Activated CD8-positive, alpha-beta memory T cell treated with anti-CD3 and anti-CD28 coated beads for 4 hours (primary cell): ENCODE measurements at regions not wholly inside any gene's neighbourhood (a gene's known extent, or its start where the extent isn't known, plus 50 kb on each side); places are given as distances from the start of the nearest gene placed in this dataset.
"Not testable (repeated sequence)": the region's sequence is repeated elsewhere in the genome, so short reads cannot be mapped to it uniquely, and the experiment has no call there.

Experiments
- DNase-seq, 2 donors: peaks; one replicate each; pipeline ENCODE4 v3.0.0-alpha.2; 2020; ENCODE audit warnings: low read depth in 2 of 2

DNA sequence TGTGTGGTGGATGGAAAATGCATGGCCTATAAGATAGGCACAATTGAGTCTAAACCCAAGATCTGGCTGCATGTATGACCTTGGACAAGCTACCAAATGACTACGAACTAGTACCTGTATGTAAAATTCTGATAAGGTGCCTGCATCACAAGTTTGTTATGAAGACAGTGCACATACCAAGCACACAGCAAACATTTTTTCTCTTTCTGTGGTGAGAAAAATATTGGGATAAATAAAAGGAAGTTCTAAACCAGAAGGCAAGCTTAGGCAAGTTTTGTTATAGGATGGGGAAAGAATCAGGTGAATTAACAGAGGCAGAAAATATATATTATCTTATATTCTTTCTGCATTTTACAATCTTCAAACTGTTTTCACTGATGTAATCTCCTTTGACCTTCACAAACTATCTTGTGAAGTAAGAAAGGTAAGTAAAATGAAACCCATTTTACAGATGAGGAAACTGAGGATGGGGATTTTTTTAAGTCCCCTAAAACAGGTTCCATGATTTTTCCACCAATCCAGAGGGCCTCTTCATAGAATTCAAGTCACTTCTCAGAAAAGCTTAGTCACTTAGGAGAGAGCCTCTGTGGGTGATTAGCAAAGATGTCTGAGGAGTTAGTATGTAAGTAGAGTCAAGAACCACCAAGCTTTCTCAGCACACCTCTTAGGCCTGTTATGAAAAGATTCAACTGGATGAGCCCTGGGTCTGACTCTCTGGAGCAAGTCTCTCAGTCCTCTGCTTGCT is 132.0 kb upstream of the RAP1B start:
- no peak for DNase-seq

DNA sequence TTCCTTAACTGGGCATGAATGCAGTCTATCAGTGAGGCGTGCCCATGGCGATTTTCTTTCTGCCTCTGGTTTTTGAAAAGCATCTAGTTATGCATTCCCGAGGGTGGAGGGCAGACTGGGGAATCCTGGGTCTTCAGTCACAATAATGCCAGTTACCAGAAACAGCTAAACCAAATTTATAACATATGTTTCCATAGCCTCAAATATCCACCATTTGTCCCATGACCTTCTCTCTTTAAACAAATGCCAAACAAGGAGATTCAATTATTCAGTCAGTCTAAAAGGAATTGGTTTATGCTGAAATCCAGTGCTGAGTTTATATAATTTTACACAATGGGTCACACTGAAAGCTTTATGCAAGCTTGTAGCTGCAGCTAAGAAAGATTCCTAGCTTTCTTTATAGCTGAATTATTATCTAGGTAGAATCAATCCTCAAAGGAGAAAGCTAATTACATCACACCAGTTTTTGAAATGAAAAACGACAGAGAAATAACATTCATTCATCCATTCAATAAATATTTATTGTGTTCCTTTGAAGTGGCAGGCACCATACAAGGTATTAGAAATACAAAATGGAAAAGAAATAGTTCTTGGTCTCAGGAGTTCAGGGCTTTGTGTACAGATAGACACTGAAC is 131.3 kb upstream of the RAP1B start:
- no peak for DNase-seq

DNA sequence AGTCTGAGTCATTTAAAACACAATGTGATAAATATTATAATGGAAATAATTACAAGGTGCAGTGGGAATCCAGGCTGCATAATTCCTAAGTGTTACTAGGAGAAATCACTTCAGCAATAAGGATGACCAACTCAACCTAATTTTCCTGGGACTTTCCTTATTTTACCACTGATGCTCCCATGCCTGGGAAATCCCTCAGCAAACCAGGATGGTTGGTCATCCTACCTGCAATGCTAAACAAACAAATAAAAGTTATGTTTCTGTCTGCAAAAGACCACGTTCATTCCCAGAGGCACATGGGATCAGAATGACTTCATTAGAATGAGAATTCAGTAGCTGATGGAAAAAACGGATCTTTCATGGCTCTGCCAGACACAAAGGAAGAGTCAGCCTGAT is 130.8 kb upstream of the RAP1B start:
- no peak for DNase-seq

DNA sequence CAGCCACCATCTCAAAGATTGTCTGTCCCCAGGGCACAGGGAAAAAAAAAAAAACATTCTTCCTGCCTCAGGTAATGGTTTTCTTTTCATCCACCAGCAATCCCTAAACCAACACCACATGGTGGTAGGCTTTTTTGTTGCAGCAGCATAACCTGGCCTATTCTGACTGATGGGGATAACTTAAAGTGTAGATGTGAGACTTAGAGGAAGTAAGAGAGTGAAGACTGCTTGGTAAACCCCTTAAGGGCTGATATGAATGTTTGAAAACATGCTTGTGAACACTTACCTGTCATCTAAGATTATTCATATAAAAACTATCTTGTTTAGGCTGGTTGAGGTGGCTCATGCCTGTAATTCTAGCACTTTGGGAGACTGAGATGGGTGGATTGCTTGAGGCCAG is 130.2 kb upstream of the RAP1B start:
- DNase-seq, result no peak

DNA sequence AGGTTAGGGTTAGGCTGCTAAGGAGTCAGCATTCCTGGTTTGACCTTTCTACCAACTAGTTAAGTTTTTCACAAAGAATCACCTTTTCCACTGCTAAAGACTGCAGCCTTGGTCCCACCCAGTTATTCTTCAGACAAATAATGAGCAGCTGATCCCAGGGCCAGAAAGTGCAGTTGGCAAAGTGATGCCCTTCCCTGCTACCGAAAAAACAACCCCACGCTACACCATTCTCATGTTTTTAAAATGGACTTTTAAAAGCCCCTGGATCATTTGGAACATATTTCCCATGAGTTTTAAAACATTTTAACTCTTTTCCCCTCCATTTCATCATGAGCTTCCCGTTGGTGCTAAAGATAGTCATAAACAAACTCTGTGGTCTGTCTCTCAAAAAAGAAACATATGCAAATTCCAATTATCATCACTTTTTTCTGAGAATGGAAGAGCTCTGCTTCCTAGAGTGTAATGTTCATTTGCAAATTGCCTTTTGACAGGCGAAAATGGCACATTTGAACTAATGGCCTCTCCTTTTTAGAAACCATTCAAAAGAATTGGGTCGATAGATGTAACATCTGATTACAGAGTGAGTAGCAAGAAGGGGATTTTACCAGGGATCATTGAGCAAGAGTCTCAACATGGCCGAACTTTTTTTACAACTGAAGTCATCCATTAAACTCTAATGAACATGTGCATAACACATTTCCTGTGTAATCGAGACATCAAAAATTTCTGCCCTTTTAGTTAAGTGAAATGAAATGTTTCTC is 129.3 kb upstream of the RAP1B start:
- no peak for DNase-seq

DNA sequence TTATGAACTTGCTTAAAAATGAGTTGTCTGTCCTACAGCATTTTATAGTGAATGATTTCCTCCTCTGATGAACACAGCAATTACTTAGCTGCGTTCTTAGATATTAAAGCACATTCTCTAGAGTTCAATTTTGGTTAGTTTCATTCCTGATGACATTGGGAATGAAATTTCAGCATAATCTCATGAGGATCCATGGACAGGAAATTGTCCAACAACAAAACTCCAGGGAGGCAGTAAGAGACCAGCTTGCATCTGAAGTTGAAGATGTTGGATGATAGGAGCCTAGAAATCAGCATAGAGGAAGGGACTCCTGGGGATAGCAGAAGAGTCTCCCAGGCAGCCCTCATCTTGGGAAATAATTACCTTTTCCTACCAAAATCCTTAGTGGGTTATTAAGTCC is 128.7 kb upstream of the RAP1B start:
- no peak for DNase-seq

DNA sequence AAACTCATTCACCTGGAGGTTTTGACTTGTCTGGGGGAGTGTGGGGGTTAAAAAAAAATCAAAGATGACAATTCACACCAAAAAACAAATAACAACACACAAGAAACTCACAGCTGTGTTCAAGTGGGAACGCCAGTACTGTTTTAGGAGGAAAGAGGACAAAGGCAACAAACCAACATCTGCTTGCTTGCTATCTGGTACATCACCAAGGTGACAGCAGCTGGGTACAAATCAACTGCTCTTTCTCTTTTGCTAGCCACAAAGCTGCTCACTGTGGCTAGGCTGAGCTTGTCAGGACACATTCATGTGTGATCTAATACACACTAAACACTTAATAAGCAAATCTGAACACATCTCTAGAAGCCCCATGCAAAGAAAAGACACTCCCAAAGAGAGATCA is 128.0 kb upstream of the RAP1B start:
- DNase-seq, result no peak

DNA sequence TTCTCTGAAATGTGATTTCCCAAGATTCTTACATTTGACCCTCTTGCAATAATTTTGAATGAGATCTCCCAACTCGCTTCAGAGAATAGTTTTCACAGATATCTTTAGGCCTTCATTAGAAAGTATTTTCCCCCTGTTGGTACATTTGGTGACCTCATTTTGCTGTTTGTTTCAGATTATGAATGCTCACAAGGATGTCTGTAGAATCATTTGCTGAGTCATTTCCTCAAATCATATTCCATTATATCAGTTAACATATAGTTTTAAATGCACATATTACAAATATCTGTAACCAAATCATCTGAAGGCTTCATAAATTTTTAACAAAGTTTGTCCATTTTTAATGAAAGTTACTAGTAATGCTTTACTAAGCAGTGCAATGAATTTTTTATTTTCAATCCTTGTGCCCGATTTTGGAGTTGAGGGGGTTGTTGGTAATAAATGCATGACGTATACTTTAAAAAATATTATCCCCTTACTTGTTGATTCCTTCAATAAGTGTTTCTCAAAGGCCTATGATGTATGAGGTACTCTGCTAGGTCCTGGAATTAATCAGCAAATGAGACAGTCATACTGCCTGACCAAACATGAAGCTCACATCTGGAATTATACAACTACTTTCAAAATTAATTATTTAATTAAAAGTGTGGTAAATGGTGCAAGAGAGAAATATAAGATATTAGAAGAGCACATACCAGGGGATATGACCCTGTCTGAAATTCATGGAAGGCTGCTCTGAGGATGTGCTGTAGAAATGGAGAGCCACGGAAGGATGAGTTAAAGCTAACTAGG is 126.9 kb upstream of the RAP1B start:
- DNase-seq, result no peak

DNA sequence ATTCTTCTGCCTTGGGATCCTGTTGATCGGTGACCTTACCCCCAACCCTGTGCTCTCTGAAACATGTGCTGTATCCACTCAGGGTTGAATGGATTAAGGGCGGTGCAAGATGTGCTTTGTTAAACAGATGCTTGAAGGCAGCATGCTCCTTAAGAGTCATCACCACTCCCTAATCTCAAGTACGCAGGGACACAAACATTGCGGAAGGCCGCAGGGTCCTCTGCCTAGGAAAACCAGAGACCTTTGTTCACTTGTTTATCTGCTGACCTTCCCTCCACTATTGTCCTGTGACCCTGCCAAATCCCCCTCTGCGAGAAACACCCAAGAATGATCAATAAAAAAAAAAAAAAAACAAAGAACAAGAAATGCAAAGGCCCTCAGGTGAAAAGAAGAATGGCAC is 126.1 kb upstream of the RAP1B start:
- not testable (repeated sequence) for DNase-seq

DNA sequence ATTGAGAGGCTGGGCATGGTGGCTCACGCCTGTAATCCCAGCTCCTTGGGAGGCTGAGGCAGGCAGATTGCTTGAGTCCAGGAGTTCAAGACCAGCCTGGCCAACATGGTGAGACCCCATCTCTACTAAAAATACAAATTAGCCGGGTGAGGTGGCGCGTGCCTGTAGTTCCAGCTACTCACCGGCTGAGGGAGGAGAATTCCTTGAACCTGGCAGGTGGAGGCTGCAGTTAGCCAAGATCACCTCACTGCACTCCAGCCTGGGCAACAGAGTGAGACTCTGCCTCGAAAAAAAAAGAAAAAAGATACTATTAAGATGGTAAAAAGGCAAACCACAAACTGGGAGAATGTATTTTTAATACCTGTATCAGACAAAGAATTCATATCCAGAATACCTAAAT is 124.2 kb upstream of the RAP1B start:
- DNase-seq, result not testable (repeated sequence)

DNA sequence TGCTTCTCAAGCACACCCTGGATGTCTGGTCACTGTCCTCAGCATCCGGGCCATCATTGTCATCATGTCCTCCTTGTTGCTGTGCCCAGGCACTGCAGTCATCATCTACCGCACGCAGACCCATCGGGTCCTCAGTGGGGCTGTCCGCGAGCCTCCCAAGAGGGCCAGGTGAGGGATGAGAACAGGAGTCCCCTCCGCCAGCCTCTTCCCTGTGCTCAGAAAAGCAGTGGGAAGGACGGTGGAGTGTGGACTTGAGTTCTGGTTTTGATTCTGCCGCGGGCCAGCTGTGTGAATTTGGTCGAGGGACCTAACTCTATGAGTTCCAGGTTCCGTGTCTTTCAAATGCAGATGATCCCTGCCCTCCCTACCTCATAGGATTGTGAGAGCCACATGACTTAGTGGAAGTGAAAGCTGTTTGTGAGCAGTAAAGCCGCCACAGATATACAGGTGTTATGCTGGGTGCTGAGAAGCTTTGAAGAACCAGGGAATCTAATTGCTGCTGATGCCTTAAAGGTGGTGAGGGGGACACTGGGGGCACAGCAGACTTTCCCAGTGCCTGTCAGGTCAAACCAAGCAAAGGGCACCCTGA is 122.9 kb upstream of the RAP1B start:
- DNase-seq, result no peak

DNA sequence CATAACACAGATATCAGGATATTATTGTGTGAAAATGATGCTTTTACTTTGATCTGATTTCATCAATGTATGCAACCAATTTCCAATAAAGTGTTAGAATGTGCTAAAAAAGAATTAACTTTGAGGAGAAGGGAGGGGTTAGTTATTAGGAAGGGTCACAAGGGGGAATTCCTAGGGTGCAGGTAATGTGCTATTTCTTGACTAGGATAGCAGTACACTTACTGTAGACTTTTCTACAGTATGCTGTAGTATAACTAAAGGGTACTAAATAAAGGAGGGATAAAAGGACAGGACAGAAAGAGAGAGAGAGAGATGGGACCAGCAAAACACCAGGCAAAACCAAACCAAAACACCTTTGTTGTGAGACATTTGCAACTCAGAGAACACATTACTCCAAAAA is 121.4 kb upstream of the RAP1B start:
- no peak for DNase-seq

DNA sequence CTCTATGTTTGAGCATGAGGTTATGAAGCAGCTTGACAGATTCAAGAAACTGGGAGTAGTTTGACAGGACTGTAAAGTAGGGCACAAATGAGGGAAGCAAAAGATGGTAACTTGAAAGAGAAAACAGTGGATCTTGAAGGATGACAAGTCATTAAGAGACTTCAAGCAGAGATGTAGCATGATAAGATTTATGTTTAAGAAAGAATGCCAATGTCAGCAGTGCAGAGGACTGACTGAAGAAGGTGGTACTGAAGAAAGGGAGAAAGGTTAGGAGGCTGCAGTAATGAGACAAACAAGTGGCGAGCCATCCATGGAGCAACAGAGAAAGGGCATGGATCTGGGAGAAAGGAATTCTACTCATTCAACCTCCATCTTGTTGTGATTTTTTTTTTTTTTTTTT is 120.2 kb upstream of the RAP1B start:
- DNase-seq, result no peak

DNA sequence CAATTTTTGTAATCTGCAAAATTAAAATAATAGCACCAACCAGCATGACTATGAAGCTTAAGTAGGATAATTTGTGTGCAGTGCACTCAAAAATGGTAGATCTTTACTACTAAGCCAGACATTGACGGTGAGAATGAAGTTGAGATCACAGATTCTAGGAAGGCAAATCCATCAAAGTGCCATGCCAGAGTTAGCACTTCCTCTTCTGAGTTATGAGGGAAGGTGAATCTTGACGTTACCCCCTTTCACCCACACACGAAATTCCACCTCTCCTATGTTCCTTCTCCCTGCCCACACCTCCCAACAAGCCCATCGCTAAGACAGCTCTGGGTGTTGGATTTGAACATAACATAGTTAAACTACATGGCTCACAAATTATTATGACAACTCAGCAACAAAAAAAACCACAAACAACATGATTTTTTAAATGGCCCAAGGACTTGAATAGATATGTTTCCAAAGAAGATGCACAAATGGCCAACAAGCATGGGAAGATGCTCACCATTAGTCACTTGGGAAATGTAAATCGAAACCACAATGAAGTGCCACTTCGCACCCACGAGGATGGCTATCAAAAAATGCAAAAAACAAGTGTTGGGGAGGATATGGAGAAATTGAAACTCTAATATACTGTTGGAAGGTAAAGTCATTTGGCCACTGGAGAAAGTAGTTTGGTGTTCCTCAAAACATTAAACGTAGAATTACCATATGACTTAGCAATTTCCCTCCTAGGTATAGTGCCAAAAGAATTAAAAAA is 119.3 kb upstream of the RAP1B start:
- no peak for DNase-seq

DNA sequence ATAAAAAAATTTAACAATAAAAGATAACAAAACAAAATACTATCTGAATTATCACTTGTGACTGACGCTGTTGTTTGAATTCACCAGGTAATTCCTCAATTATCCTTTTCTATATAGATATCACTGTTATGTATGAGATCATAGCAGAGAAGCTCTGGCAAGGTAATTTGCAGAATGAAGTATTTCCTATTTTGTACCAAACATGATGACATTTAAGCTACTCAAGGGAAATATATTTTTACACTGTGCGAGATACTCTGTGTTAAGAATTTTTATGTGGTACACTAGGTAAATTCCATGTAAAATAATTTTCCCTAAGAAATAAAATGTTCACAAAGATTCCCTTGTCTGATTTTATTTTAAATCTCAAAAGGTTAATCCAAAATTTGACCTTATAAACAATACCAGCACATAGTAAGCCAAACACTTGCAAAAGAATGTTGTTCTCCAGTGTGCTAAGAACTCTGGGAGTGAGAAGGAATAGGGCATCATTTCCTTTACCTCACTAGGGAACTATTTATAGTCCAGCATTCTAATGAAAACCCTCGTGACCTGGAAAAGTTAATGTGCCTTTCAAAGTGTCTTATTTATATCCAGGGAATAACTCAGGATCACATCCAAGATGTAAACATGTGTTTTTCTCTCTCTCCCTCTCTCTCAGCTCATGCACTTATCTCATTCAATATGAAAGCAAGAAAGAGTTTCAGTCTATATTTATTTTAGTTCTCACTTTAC is 115.2 kb upstream of the RAP1B start:
- DNase-seq, result no peak

DNA sequence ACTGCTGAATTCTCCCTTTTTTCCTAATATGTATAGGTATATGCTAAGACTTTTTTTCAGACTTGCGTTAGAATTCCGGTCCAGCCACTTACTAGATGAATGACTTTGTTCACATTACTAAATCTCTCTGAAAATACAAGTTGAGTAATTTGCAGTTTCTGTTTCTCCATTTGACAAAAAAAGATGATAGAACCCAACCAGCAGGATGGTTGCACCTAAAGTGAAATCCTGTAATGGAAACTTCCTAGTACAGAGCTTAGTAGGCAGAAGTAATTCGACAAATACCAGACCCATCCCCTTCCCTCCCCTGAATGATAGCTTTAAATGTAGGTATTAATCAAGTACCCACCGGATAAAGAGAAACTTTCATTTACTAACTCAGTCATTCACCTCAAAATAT is 113.6 kb upstream of the RAP1B start:
- DNase-seq, result no peak

DNA sequence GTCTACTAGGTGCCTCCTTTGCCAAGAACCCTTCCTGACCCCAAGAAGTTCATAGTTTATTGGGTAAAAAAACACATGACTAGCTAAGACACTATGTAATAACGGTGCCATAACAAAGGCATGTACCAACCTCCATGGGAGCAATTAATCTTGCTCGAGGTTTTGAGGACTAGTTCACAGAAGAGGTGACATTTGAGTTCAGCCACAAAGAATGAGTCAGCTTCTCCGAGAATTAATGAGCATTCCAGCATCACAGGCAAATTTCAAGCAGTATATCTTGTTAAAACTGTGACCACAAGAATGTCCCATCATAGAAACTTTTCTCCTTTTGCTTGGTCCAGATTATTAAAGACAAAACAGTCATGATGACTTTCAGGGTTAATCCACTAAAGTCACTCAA is 113.0 kb upstream of the RAP1B start:
- DNase-seq, result no peak

DNA sequence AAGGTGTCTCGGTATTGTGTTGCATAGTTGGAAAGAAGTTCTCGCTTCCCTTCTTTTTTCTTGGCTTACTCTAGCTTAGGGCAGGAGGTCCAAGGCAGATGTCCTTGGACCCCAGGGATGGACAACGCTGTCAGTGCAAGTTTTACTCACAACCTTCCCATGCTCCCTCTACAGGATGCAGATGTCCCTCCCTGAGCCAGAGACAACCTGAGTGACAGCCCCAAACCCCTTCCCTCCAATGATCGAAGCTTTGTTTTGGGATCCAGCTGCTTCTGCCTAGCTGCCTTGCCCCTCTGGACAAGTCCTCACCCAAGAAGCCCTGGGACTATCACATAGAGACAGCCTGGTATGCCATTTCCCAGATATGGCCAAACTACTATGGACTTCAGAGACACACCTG is 112.0 kb upstream of the RAP1B start:
- DNase-seq, result no peak

DNA sequence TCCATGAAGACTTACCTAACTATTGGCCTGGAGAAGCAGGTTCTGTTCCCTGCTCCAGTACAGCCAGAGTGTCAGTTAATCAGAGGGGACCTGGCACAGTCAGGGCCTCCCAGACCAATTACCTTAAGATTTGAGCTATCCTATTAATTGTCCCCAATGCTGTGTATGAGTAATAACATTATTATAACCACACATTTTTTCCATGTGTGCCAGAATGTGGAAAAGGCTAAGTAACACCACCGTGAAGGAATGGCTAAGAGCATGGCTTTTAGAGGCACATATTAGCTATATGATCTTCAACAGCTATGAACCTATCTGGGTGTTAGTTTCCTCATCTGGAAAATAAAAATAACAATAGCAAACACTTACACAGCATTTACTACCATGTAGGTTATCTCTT is 111.1 kb upstream of the RAP1B start:
- no peak for DNase-seq

DNA sequence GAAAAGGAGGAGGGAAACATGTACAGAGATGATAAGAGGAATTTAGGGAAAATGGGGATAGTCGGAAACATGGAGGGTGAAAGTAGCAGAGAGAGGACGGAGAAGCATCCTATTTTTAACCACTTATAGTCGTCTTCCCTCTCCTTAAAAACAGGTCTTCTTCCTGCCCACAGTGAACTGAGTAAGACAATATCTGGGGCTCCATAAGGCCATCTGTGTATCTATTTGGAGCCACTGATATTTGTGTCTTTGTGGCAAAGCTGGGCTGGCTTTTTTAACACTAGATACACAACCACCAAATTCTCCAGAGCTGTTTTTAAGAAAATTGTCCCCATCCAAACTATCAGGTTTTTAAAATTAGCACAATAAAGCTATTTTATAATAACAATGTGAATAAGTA is 109.5 kb upstream of the RAP1B start:
- DNase-seq, result no peak
